Upper lobe of left lung (tissue), 6 donors: ENCODE measurements at regions not wholly inside any gene's neighbourhood (a gene's known extent, or its start where the extent isn't known, plus 50 kb on each side); places are given as distances from the start of the nearest gene placed in this dataset.
"Not testable (repeated sequence)": the region's sequence is repeated elsewhere in the genome, so short reads cannot be mapped to it uniquely, and the experiment has no call there.

Experiments
- ATAC-seq, 2 donors: fragments of 200-7000 bp; cut with Tn5 transposase; one replicate each; pipeline ENCODE4 v1.9.1; 2022; ENCODE audit warnings: mild to moderate bottlenecking in 2 of 2, moderate library complexity in 2 of 2; ENCODE audit not compliant: low FRiP score in 2 of 2
- DNase-seq, 2 donors: peaks; one replicate each; pipeline ENCODE4 v3.0.0-alpha.2; 2019 to 2020
- H3K27ac ChIP-seq, 4 donors: fragments of 200-600 bp; sonication (generic); one replicate each; pipeline ENCODE4 v1.5.1; 2016 to 2019
- H3K27me3 ChIP-seq, 4 donors: fragments of 200-600 bp; sonication (generic); one replicate each; pipeline ENCODE4 v1.5.1; 2017 to 2019
- H3K36me3 ChIP-seq, 4 donors: fragments of 200-600 bp; sonication (generic); one replicate each; pipeline ENCODE4 v1.5.1; 2016 to 2019
- H3K4me1 ChIP-seq, 4 donors: fragments of 200-600 bp; sonication (generic); one replicate each; pipeline ENCODE4 v1.5.1; 2018 to 2019
- H3K4me3 ChIP-seq, 4 donors: fragments of 200-600 bp; sonication (generic); one replicate each; pipeline ENCODE4 v1.5.1; 2017 to 2019; ENCODE audit warnings: mild to moderate bottlenecking in 2 of 4, moderate library complexity in 1 of 4
- H3K9me3 ChIP-seq, 4 donors: fragments of 200-600 bp; sonication (generic); one replicate each; pipeline ENCODE4 v1.5.1; 2018 to 2019
- CTCF ChIP-seq, 6 experiments: fragments of 450-650 bp in 4 of 6; fragments of 200-600 bp in 2 of 6; sonication (generic) in 2 of 6; IDR thresholded peaks; one replicate each; pipeline ENCODE4 v1.5.1; 2016 to 2019; ENCODE audit warnings: antibody characterized with exemption in 6 of 6
- EP300 ChIP-seq, 4 donors: sonication (generic); formaldehyde crosslinking; IDR thresholded peaks; one replicate each; pipeline ENCODE4 v1.5.1; 2017; ENCODE audit warnings: antibody characterized with exemption in 4 of 4, control low read depth in 2 of 4
- POLR2A ChIP-seq, 4 donors: fragments of 450-650 bp; IDR thresholded peaks; one replicate each; pipeline ENCODE4 v1.5.1; 2016 to 2017; ENCODE audit warnings: antibody characterized with exemption in 4 of 4, mild to moderate bottlenecking in 2 of 4
- POLR2AphosphoS5 ChIP-seq, 2 donors: sonication (generic); formaldehyde crosslinking; IDR thresholded peaks; one replicate each; pipeline ENCODE4 v1.5.1; 2017; ENCODE audit warnings: antibody characterized with exemption in 2 of 2
- WGBS, 2 donors: methylation state at CpG; one replicate each; pipeline ENCODE4 v1.1.5; 2017 to 2018; 5-methylcytosine and 5-hydroxymethylcytosine counted together
- donor health status: DM: no; HTN: no; CAD: no; lungs with moderate emphysema.
- donor health status: DM: no; HTN: yes; CAD: no; lungs with severe emphysema.

GRCh38 chr10:85400981-85401695 lies 965.5 kb downstream of the GRID1 start:
- DNase-seq (no peak), ATAC-seq (no peak)
- Histone ChIP-seq H3K27ac (no peak overlapping the region), H3K36me3 (no peaks in the 10 kb centered on the region), H3K4me3 (no peak overlapping the region), H3K27me3 (no peaks in the 10 kb centered on the region), H3K4me1 (no peaks in the 10 kb centered on the region), H3K9me3 (no peaks in the 10 kb centered on the region)
- no peak for TF ChIP-seq CTCF (IDR thresholded peaks at IDR 0.05)
- no peak for TF ChIP-seq EP300 (IDR thresholded peaks at IDR 0.05)
- no peak for TF ChIP-seq POLR2A (IDR thresholded peaks at IDR 0.05)
- TF ChIP-seq POLR2AphosphoS5 (IDR thresholded peaks at IDR 0.05), result no peak
- WGBS, 2 donors, result 16 to 29% methylated on average over 1 of the region's 1 CpG

- Histone ChIP-seq H3K27me3 (no peaks in the 10 kb centered on the region), H3K4me3 (no peak overlapping the region), H3K9me3 (no peaks in the 10 kb centered on the region), H3K27ac (no peak overlapping the region), H3K4me1 (no peaks in the 10 kb centered on the region), H3K36me3 (no peaks in the 10 kb centered on the region)
- 81 to 87% methylated on average over 1 of the region's 1 CpG for WGBS, 2 donors
- DNase-seq, result no peak
- TF ChIP-seq EP300 (IDR thresholded peaks at IDR 0.05) (no peak), CTCF (IDR thresholded peaks at IDR 0.05) (no peak), POLR2AphosphoS5 (IDR thresholded peaks at IDR 0.05) (no peak), POLR2A (IDR thresholded peaks at IDR 0.05) (no peak)
- ATAC-seq, result no peak
Observed at GRCh38 chr10:85402541-85402940, 964.1 kb downstream of the GRID1 start.

GRCh38 chr10:85407088-85407487 lies 959.5 kb downstream of the GRID1 start:
- 75 to 76% methylated on average over 3 of the region's 3 CpGs for WGBS, 2 donors
- TF ChIP-seq CTCF (IDR thresholded peaks at IDR 0.05), result no peak
- no peak for TF ChIP-seq EP300 (IDR thresholded peaks at IDR 0.05)
- no peak for TF ChIP-seq POLR2AphosphoS5 (IDR thresholded peaks at IDR 0.05)
- no peak for TF ChIP-seq POLR2A (IDR thresholded peaks at IDR 0.05)
- H3K9me3 ChIP-seq, result peaks cover 0 to 4% (median 0%) of the 10 kb centered on the region in 4 donors
- H3K4me1 ChIP-seq, result no peaks in the 10 kb centered on the region
- H3K4me3 ChIP-seq, result no peak overlapping the region
- no peaks in the 10 kb centered on the region for H3K36me3 ChIP-seq
- H3K27ac ChIP-seq, result no peak overlapping the region
- no peak for ATAC-seq
- no peak for DNase-seq
- H3K27me3 ChIP-seq, result no peaks in the 10 kb centered on the region

DNA sequence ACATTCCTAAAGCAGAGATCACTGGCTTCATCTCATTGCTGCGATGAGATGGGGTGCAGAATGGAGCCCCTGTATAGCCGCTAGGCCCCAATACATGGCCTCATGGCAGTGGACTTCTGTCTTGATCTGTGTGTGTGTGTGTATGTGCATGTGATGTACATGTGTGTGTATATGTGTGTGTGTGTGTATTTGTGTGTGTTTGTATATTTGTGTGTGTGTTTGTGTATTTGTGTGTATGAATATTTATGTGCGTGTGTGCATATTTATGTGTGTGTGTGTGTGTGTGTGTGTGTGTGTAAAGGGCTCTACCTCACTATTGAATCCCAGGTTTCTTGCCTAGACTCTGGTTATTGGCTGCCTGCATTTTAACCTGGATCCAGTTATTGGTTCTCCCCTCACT lies 958.2 kb downstream of the GRID1 start:
- WGBS, 2 donors, result 92 to 97% methylated on average over 1 to 3 of the region's 3 CpGs

GRCh38 chr10:85410586-85410985 lies 956.0 kb downstream of the GRID1 start:
- 59 to 67% methylated on average over 3 of the region's 3 CpGs for WGBS, 2 donors

More for the DNA sequence above, 958.2 kb downstream of the GRID1 start:
- ATAC-seq, result no peak
- peaks cover 0 to 4% (median 0%) of the 10 kb centered on the region in 4 donors for H3K9me3 ChIP-seq
- no peaks in the 10 kb centered on the region for H3K27me3 ChIP-seq
- H3K4me3 ChIP-seq, result no peak overlapping the region
- H3K4me1 ChIP-seq, result no peaks in the 10 kb centered on the region
- TF ChIP-seq POLR2A (IDR thresholded peaks at IDR 0.05) (no peak), EP300 (IDR thresholded peaks at IDR 0.05) (no peak), CTCF (IDR thresholded peaks at IDR 0.05) (no peak), POLR2AphosphoS5 (IDR thresholded peaks at IDR 0.05) (no peak)
- no peak for DNase-seq
- no peaks in the 10 kb centered on the region for H3K36me3 ChIP-seq
- H3K27ac ChIP-seq, result no peak overlapping the region

More at GRCh38 chr10:85410586-85410985, 956.0 kb downstream of the GRID1 start:
- not testable (repeated sequence) for H3K4me1 ChIP-seq, H3K9me3 ChIP-seq, H3K27me3 ChIP-seq, H3K4me3 ChIP-seq, DNase-seq, ATAC-seq, H3K36me3 ChIP-seq, H3K27ac ChIP-seq
